Tibial artery (tissue), 4 donors: ENCODE measurements at regions not wholly inside any gene's neighbourhood (a gene's known extent, or its start where the extent isn't known, plus 50 kb on each side); places are given as distances from the start of the nearest gene placed in this dataset.
A peak's percentile ranks its signal among the peaks of the same experiment; 100 is the strongest.

ENCODE experiments used
- DNase-seq, 2 donors: peaks; one replicate each; pipeline ENCODE4 v3.0.0-alpha.2; 2019
- H3K27ac ChIP-seq, 2 donors: fragments of 200-600 bp; sonication (generic) in 1 of 2; 1 replicate in 1 of 2; 2 replicates in 1 of 2; pipeline ENCODE4 v1.5.1; 2018 to 2019; ENCODE audit warnings: mild to moderate bottlenecking in 1 of 2
- H3K27me3 ChIP-seq, 2 donors: fragments of 200-600 bp; sonication (generic) in 1 of 2; one replicate each; pipeline versions ENCODE4 v1.5.1 to v1.6.0; 2016 to 2019
- H3K36me3 ChIP-seq, 3 donors: fragments of 200-600 bp; sonication (generic) in 2 of 3; one replicate each; pipeline ENCODE4 v1.5.1; 2016 to 2019; ENCODE audit warnings: mild to moderate bottlenecking in 2 of 3
- H3K4me1 ChIP-seq, 4 donors: fragments of 200-600 bp; sonication (generic) in 2 of 4; 1 replicate in 3 of 4; 2 replicates in 1 of 4; pipeline ENCODE4 v1.5.1; 2016 to 2019
- H3K4me3 ChIP-seq, 2 donors: fragments of 200-600 bp; sonication (generic) in 1 of 2; 1 replicate in 1 of 2; 2 replicates in 1 of 2; pipeline ENCODE4 v1.5.1; 2018 to 2019; ENCODE audit warnings: mild to moderate bottlenecking in 2 of 2
- H3K9me3 ChIP-seq, 3 donors: fragments of 200-600 bp; sonication (generic) in 1 of 3; one replicate each; pipeline ENCODE4 v1.5.1; 2016 to 2019
- CTCF ChIP-seq, 2 experiments: fragments of 200-600 bp in 1 of 2; fragments of 450-650 bp in 1 of 2; IDR thresholded peaks; one replicate each; pipeline ENCODE4 v1.5.1; 2017 to 2019; ENCODE audit warnings: antibody characterized with exemption in 2 of 2, mild to moderate bottlenecking in 1 of 2, moderate library complexity in 1 of 2
- intact Hi-C: fragments of 100-400 bp; cut with DNase I; formaldehyde crosslinking; loops from one replicate; pipeline ENCODE4 v1.15.0; 2023; ENCODE audit warnings: low total_unique reads

- peak in 1 of 2 donors; percentile 22 for DNase-seq
- no peak overlapping the region for H3K4me3 ChIP-seq
- no peaks in the 10 kb centered on the region for H3K9me3 ChIP-seq
- intact Hi-C loops, result no loop called here
- no peak overlapping the region for H3K27ac ChIP-seq
- peaks cover 0 to 8% (median 0%) of the 10 kb centered on the region in 4 donors for H3K4me1 ChIP-seq
- no peak for TF ChIP-seq CTCF (IDR thresholded peaks at IDR 0.05)
- no peaks in the 10 kb centered on the region for H3K36me3 ChIP-seq
- H3K27me3 ChIP-seq, result no peaks in the 10 kb centered on the region
These were observed 66.3 kb upstream of the PAPPA start for GRCh38 chr9:116087246-116087645.

GRCh38 chr9:116087751-116088194 lies 65.8 kb upstream of the PAPPA start:
- intact Hi-C loops, result no loop called here
- Histone ChIP-seq H3K27me3 (no peaks in the 10 kb centered on the region), H3K9me3 (no peaks in the 10 kb centered on the region), H3K36me3 (no peaks in the 10 kb centered on the region), H3K4me3 (no peak overlapping the region), H3K4me1 (peaks cover 0 to 8% (median 0%) of the 10 kb centered on the region in 4 donors), H3K27ac (no peak overlapping the region)
- TF ChIP-seq CTCF (IDR thresholded peaks at IDR 0.05), result no peak
- DNase-seq, result no peak

- Histone ChIP-seq H3K4me3 (no peak overlapping the region), H3K9me3 (no peaks in the 10 kb centered on the region), H3K27ac (no peak overlapping the region), H3K36me3 (no peaks in the 10 kb centered on the region), H3K27me3 (no peaks in the 10 kb centered on the region), H3K4me1 (peaks cover 0 to 8% (median 0%) of the 10 kb centered on the region in 4 donors)
- no peak for TF ChIP-seq CTCF (IDR thresholded peaks at IDR 0.05)
- intact Hi-C loops, result no loop called here
- DNase-seq, result no peak
These were observed 65.2 kb upstream of the PAPPA start for GRCh38 chr9:116088396-116088795.

GRCh38 chr9:116090030-116090770 lies 63.4 kb upstream of the PAPPA start:
- no peaks in the 10 kb centered on the region for H3K36me3 ChIP-seq
- H3K27ac ChIP-seq, result no peak overlapping the region
- DNase-seq, result no peak
- peaks cover 0 to 8% (median 0%) of the 10 kb centered on the region in 4 donors for H3K4me1 ChIP-seq
- no peak overlapping the region for H3K4me3 ChIP-seq
- intact Hi-C loops, result no loop called here
- TF ChIP-seq CTCF (IDR thresholded peaks at IDR 0.05), result no peak
- no peaks in the 10 kb centered on the region for H3K27me3 ChIP-seq
- H3K9me3 ChIP-seq, result no peaks in the 10 kb centered on the region

- H3K4me1 ChIP-seq, result no peaks in the 10 kb centered on the region
- intact Hi-C loops, result no loop called here
- no peak overlapping the region for H3K27ac ChIP-seq
- TF ChIP-seq CTCF (IDR thresholded peaks at IDR 0.05), result no peak
- H3K4me3 ChIP-seq, result no peak overlapping the region
- DNase-seq, result no peak
- H3K27me3 ChIP-seq, result no peaks in the 10 kb centered on the region
- no peaks in the 10 kb centered on the region for H3K36me3 ChIP-seq
- no peaks in the 10 kb centered on the region for H3K9me3 ChIP-seq
These were observed 58.7 kb upstream of the PAPPA start for GRCh38 chr9:116094846-116095245.
